Upper lobe of right lung (tissue), 1 donor: ENCODE measurements at regions not wholly inside any gene's neighbourhood (a gene's known extent, or its start where the extent isn't known, plus 50 kb on each side); places are given as distances from the start of the nearest gene placed in this dataset.

Source experiments
- ATAC-seq: fragments of 200-7000 bp; cut with Tn5 transposase; one replicate; pipeline ENCODE4 v1.9.1; 2020; ENCODE audit warnings: mild to moderate bottlenecking, moderate library complexity
- DNase-seq: peaks from one replicate; pipeline ENCODE4 v3.0.0-alpha.2; 2020
- H3K27ac ChIP-seq: fragments of 200-600 bp; one replicate; pipeline ENCODE4 v1.8.0; 2022
- H3K27me3 ChIP-seq: fragments of 200-600 bp; one replicate; pipeline ENCODE4 v1.8.0; 2022; ENCODE audit warnings: mild to moderate bottlenecking
- H3K36me3 ChIP-seq: fragments of 200-600 bp; one replicate; pipeline ENCODE4 v1.8.0; 2022
- H3K4me1 ChIP-seq: fragments of 200-600 bp; one replicate; pipeline ENCODE4 v1.8.0; 2022
- H3K4me3 ChIP-seq: fragments of 200-600 bp; one replicate; pipeline ENCODE4 v1.8.0; 2022; ENCODE audit warnings: mild to moderate bottlenecking
- H3K9me3 ChIP-seq: fragments of 200-600 bp; one replicate; pipeline ENCODE4 v1.8.0; 2022
- intact Hi-C: fragments of 100-400 bp; cut with DNase I; formaldehyde crosslinking; loops from one replicate; pipeline ENCODE4 v1.11.0; 2022
- TF ChIP-seq, protein P1 (sequence below): fragments of 200-600 bp; IDR thresholded peaks from one replicate; pipeline ENCODE4 v1.8.0; 2022; ENCODE audit warnings: antibody characterized with exemption
- donor health status: DM: no; HTN: yes; CAD: no; lungs with severe emphysema.

DNA sequence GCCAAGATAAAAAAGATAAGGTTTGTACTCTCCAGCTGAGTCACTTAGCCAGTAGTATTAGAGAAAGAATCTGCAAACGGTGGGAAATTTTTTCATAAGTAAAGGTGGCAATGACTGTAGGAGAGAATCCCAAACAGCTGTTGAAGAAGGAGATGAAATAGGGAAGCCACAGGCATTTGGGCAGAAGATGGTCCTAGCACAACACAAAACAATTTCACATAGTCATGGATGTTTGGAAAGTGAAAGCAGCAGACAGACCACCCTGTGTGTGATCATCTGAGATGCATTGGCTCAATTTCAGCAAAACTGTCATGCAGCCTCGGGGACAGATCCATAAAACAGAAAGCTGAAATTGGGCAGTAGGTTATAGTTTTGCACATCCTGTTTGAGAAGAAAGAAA lies 2832.4 kb downstream of the PCDH9 start:
- Histone ChIP-seq H3K9me3 (no peaks in the 10 kb centered on the region), H3K4me1 (no peaks in the 10 kb centered on the region), H3K27ac (no peak overlapping the region), H3K27me3 (no peaks in the 10 kb centered on the region), H3K4me3 (no peak overlapping the region), H3K36me3 (no peaks in the 10 kb centered on the region)
- ATAC-seq (no peak), DNase-seq (no peak)
- intact Hi-C loops = no loop called here
- TF ChIP-seq, protein P1, sequence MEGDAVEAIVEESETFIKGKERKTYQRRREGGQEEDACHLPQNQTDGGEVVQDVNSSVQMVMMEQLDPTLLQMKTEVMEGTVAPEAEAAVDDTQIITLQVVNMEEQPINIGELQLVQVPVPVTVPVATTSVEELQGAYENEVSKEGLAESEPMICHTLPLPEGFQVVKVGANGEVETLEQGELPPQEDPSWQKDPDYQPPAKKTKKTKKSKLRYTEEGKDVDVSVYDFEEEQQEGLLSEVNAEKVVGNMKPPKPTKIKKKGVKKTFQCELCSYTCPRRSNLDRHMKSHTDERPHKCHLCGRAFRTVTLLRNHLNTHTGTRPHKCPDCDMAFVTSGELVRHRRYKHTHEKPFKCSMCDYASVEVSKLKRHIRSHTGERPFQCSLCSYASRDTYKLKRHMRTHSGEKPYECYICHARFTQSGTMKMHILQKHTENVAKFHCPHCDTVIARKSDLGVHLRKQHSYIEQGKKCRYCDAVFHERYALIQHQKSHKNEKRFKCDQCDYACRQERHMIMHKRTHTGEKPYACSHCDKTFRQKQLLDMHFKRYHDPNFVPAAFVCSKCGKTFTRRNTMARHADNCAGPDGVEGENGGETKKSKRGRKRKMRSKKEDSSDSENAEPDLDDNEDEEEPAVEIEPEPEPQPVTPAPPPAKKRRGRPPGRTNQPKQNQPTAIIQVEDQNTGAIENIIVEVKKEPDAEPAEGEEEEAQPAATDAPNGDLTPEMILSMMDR = no peak

DNA sequence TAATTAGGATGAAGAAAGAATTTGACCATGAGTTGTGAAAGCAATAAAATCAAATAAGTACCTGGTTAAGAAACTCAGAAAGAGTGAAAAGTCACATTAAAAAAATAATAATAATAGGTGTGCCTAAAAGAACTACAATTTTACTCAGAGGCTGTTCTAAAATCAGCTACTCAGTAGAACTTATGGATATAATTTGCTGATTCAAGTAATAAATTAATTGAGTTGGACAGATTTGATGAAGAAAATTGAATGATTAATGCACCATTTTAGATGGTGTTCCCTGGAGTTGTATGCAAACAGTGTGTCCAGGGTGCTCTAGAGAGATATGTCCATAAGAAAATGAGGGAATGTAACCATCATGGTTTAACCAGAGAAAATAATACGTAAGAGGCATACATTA lies 2852.5 kb downstream of the PCDH9 start:
- Histone ChIP-seq H3K4me1 (no peaks in the 10 kb centered on the region), H3K27ac (no peak overlapping the region), H3K36me3 (no peaks in the 10 kb centered on the region), H3K9me3 (no peaks in the 10 kb centered on the region), H3K4me3 (no peak overlapping the region), H3K27me3 (no peaks in the 10 kb centered on the region)
- ATAC-seq (no peak), DNase-seq (no peak)
- TF ChIP-seq, protein P1 = no peak
- intact Hi-C loops = no loop called here

DNA sequence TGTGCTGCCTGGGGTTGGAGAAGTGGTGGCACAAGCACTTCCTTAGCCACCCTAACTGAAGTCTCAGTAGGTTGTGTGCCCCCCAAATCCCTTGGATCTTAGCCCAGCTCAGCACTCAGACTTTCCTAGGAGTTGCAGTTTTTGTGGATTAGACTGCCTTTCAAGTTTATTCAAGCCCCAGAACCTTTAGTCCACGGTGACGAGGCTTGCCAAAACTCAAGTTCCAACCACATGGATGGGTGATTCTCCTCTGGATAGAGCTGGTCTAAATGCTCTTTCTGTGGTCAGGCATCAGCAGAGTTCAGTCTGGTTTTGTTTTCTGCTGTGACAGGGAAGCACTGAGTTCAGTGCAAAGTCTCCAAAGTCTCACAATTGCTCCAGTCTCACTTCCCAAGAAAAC lies 2858.7 kb downstream of the PCDH9 start:
- no peaks in the 10 kb centered on the region for H3K36me3 ChIP-seq
- H3K27me3 ChIP-seq = no peaks in the 10 kb centered on the region
- no peak for DNase-seq
- H3K9me3 ChIP-seq = no peaks in the 10 kb centered on the region
- H3K4me3 ChIP-seq = no peak overlapping the region
- intact Hi-C loops = no loop called here
- H3K27ac ChIP-seq = no peak overlapping the region
- no peak for ATAC-seq
- TF ChIP-seq, protein P1 = no peak
- no peaks in the 10 kb centered on the region for H3K4me1 ChIP-seq

DNA sequence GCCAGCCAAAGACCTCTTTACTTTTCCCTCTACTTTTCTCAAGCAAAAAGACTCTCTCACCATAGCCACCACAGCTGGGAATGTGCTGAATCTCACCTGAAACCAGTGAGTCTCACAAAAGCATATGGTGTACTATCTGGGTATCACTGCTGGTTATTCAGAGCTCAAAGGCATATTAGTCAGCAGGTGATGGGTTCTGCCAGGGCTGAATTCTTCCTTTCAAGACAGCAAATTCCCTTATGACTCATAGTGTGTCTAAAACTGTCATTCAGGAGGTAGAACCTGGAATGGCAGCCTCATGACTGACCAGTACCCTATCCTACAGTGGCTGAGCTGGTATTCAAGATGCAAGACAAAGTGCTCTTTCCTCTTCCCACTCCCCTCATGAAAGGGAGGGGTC lies 2859.1 kb downstream of the PCDH9 start:
- intact Hi-C loops = no loop called here
- no peak overlapping the region for H3K4me3 ChIP-seq
- H3K27me3 ChIP-seq = no peaks in the 10 kb centered on the region
- TF ChIP-seq, protein P1 = no peak
- DNase-seq (no peak), ATAC-seq (no peak)
- no peaks in the 10 kb centered on the region for H3K9me3 ChIP-seq
- no peaks in the 10 kb centered on the region for H3K36me3 ChIP-seq
- H3K4me1 ChIP-seq = no peaks in the 10 kb centered on the region
- no peak overlapping the region for H3K27ac ChIP-seq

DNA sequence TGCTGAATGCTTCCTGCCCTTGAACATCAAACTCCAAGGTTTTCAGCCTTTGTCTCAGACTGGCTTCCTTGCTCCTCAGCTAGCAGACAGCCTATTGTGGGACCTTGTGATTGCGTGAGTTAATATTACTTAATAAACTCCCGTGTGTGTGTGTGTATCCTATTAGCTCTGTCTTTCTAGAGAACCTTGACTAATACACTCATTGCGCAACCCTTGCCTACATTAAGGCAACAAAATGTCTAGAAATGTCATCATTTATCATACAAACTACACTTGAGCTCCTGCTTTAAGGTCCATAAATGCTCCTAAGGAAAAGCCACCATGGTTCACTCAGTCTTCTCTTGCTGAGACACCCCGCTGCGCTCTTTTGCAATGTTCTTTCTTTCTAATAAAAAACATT lies 2861.0 kb downstream of the PCDH9 start:
- Histone ChIP-seq H3K4me1 (no peaks in the 10 kb centered on the region), H3K9me3 (no peaks in the 10 kb centered on the region), H3K27me3 (no peaks in the 10 kb centered on the region), H3K27ac (no peak overlapping the region), H3K4me3 (no peak overlapping the region), H3K36me3 (no peaks in the 10 kb centered on the region)
- intact Hi-C loops = no loop called here
- DNase-seq (no peak), ATAC-seq (no peak)
- TF ChIP-seq, protein P1 = no peak

DNA sequence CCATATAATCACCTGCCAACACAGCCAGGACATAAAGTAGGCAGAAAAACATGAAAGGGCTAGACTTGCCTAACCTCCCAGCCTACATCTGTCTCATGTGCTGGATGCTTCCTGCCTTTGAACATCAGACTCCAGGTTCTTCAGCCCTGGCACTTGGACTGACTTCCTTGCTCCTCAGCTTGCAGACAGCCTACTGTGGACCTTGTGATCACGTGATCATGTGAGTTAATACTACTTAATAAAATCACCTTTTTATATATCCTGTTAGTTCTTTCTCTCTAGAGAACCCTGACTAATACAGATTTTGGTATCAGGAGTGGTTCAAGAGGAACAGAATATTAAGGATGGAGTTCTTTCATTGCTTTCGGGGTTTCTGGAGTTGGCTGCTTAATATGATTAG lies 2867.6 kb downstream of the PCDH9 start:
- intact Hi-C loops = no loop called here
- no peaks in the 10 kb centered on the region for H3K36me3 ChIP-seq
- no peaks in the 10 kb centered on the region for H3K27me3 ChIP-seq
- H3K4me1 ChIP-seq = no peaks in the 10 kb centered on the region
- no peak overlapping the region for H3K4me3 ChIP-seq
- TF ChIP-seq, protein P1 = no peak
- ATAC-seq (no peak), DNase-seq (no peak)
- H3K27ac ChIP-seq = no peak overlapping the region
- H3K9me3 ChIP-seq = no peaks in the 10 kb centered on the region
